Subcutaneous abdominal adipose tissue (tissue), 5 donors: ENCODE measurements at regions not wholly inside any gene's neighbourhood (a gene's known extent, or its start where the extent isn't known, plus 50 kb on each side); places are given as distances from the start of the nearest gene placed in this dataset.
"Not testable (repeated sequence)": the region's sequence is repeated elsewhere in the genome, so short reads cannot be mapped to it uniquely, and the experiment has no call there.

Experiments
- H3K27ac ChIP-seq: one replicate; pipeline ENCODE4 v1.7.0; 2013; ENCODE audit warnings: low read depth, mild to moderate bottlenecking, inconsistent platforms, low read length, moderate library complexity
- H3K27me3 ChIP-seq, 5 donors: one replicate each; pipeline ENCODE4 v1.7.0; 2013; ENCODE audit warnings: low read length in 5 of 5, inconsistent platforms in 1 of 5; ENCODE audit not compliant: control insufficient read depth in 5 of 5, insufficient read depth in 4 of 5
- H3K36me3 ChIP-seq, 5 donors: one replicate each; pipeline ENCODE4 v1.7.0; 2013; ENCODE audit warnings: low read length in 5 of 5; ENCODE audit not compliant: control insufficient read depth in 5 of 5, insufficient read depth in 5 of 5
- H3K4me1 ChIP-seq, 5 donors: one replicate each; pipeline ENCODE4 v1.7.0; 2013; ENCODE audit warnings: low read length in 5 of 5, mild to moderate bottlenecking in 3 of 5, moderate library complexity in 1 of 5; ENCODE audit not compliant: control insufficient read depth in 5 of 5, insufficient read depth in 5 of 5
- H3K4me3 ChIP-seq, 5 donors: one replicate each; pipeline ENCODE4 v1.7.0; 2013; ENCODE audit warnings: low read length in 5 of 5, low read depth in 1 of 5
- H3K9ac ChIP-seq, 5 donors: one replicate each; pipeline ENCODE4 v1.7.0; 2013; ENCODE audit warnings: low read length in 5 of 5, mild to moderate bottlenecking in 4 of 5, moderate library complexity in 3 of 5
- H3K9me3 ChIP-seq, 5 donors: one replicate each; pipeline ENCODE4 v1.7.0; 2013; ENCODE audit warnings: low read length in 5 of 5; ENCODE audit not compliant: control insufficient read depth in 5 of 5
- donor health status: healthy.
- donor health status: healthy.
- donor health status: healthy.
- donor health status: healthy.
- donor health status: healthy.

GRCh38 chr15:30801140-30801895 is 102.4 kb upstream of the FAN1 start:
- H3K9ac ChIP-seq, H3K4me3 ChIP-seq, H3K36me3 ChIP-seq, H3K27me3 ChIP-seq, H3K4me1 ChIP-seq, H3K9me3 ChIP-seq, H3K27ac ChIP-seq: not testable (repeated sequence)

GRCh38 chr15:30802001-30802400 is 101.7 kb upstream of the FAN1 start:
- H3K4me3 ChIP-seq, H3K9me3 ChIP-seq, H3K27ac ChIP-seq, H3K9ac ChIP-seq, H3K4me1 ChIP-seq, H3K36me3 ChIP-seq, H3K27me3 ChIP-seq: not testable (repeated sequence)

- H3K27ac ChIP-seq, H3K4me1 ChIP-seq, H3K27me3 ChIP-seq, H3K9ac ChIP-seq, H3K9me3 ChIP-seq, H3K36me3 ChIP-seq, H3K4me3 ChIP-seq: not testable (repeated sequence)
Observed at GRCh38 chr15:30803703-30804102, 100.0 kb upstream of the FAN1 start.

- no peaks in the 10 kb centered on the region for H3K27me3 ChIP-seq
Observed at GRCh38 chr15:30816430-30816829, 87.3 kb upstream of the FAN1 start.

GRCh38 chr15:30823068-30823813 is 80.5 kb upstream of the FAN1 start:
- H3K4me3 ChIP-seq: peak overlapping the region in 3 of 5 donors; percentile 23 to 61 (median 37)
- not testable (repeated sequence) for H3K27me3 ChIP-seq, H3K27ac ChIP-seq, H3K36me3 ChIP-seq, H3K9ac ChIP-seq, H3K4me1 ChIP-seq, H3K9me3 ChIP-seq

More at GRCh38 chr15:30816430-30816829, 87.3 kb upstream of the FAN1 start:
- Histone ChIP-seq H3K36me3 (no peaks in the 10 kb centered on the region), H3K4me1 (no peaks in the 10 kb centered on the region), H3K27ac (no peak overlapping the region), H3K9ac (no peak overlapping the region), H3K9me3 (no peaks in the 10 kb centered on the region), H3K4me3 (no peak overlapping the region)

- H3K36me3 ChIP-seq: no peaks in the 10 kb centered on the region
- no peak overlapping the region for H3K27ac ChIP-seq
- peaks cover 0 to 5% (median 0%) of the 10 kb centered on the region in 5 donors for H3K27me3 ChIP-seq
- H3K9me3 ChIP-seq: no peaks in the 10 kb centered on the region
- no peak overlapping the region for H3K4me3 ChIP-seq
- no peak overlapping the region for H3K9ac ChIP-seq
- no peaks in the 10 kb centered on the region for H3K4me1 ChIP-seq
Observed at GRCh38 chr15:30824518-30825195, 79.1 kb upstream of the FAN1 start.

- peaks cover 0 to 3% (median 0%) of the 10 kb centered on the region in 5 donors for H3K36me3 ChIP-seq
- H3K4me1 ChIP-seq: no peaks in the 10 kb centered on the region
- peaks cover 0 to 5% (median 0%) of the 10 kb centered on the region in 5 donors for H3K27me3 ChIP-seq
- no peak overlapping the region for H3K27ac ChIP-seq
- no peak overlapping the region for H3K4me3 ChIP-seq
- no peak overlapping the region for H3K9ac ChIP-seq
- no peaks in the 10 kb centered on the region for H3K9me3 ChIP-seq
Observed at GRCh38 chr15:30827625-30828303, 76.0 kb upstream of the FAN1 start.

GRCh38 chr15:30828304-30828639 is 75.4 kb upstream of the FAN1 start:
- not testable (repeated sequence) for H3K27me3 ChIP-seq, H3K4me3 ChIP-seq, H3K36me3 ChIP-seq

GRCh38 chr15:30830961-30831360 is 72.8 kb upstream of the FAN1 start:
- Histone ChIP-seq H3K9ac (no peak overlapping the region), H3K27me3 (peaks cover 0 to 6% (median 0%) of the 10 kb centered on the region in 5 donors)

More at GRCh38 chr15:30828304-30828639, 75.4 kb upstream of the FAN1 start:
- H3K9me3 ChIP-seq, H3K4me1 ChIP-seq, H3K27ac ChIP-seq, H3K9ac ChIP-seq: not testable (repeated sequence)

GRCh38 chr15:30833379-30833778 is 70.3 kb upstream of the FAN1 start:
- not testable (repeated sequence) for H3K4me3 ChIP-seq

More at GRCh38 chr15:30830961-30831360, 72.8 kb upstream of the FAN1 start:
- Histone ChIP-seq H3K27ac (no peak overlapping the region), H3K4me1 (no peaks in the 10 kb centered on the region), H3K36me3 (peaks cover 0 to 18% (median 0%) of the 10 kb centered on the region in 5 donors), H3K9me3 (no peaks in the 10 kb centered on the region), H3K4me3 (no peak overlapping the region)

More at GRCh38 chr15:30833379-30833778, 70.3 kb upstream of the FAN1 start:
- not testable (repeated sequence) for H3K27me3 ChIP-seq, H3K27ac ChIP-seq, H3K4me1 ChIP-seq, H3K9me3 ChIP-seq, H3K9ac ChIP-seq
- peaks cover 0 to 18% (median 0%) of the 10 kb centered on the region in 5 donors for H3K36me3 ChIP-seq
